K562 (cell line): ENCODE measurements at regions not wholly inside any gene's neighbourhood (a gene's known extent, or its start where the extent isn't known, plus 50 kb on each side); places are given as distances from the start of the nearest gene placed in this dataset.

ENCODE experiments used
- ATAC-seq: fragments of 200-7000 bp; cut with Tn5 transposase; 3 replicates; pipeline ENCODE4 v1.9.1; 2020; ENCODE audit warnings: moderate library complexity
- BruUV-seq: library from RNA; stranded (reverse); fragments of 400-500 nt; replicated peaks from 2 replicates; lab custom pipeline; 2021; lab: Mats Ljungman, UMichigan
- CTCF ChIA-PET: fragments of 300-600 bp; formaldehyde crosslinking; extraction: SDS; loops from one replicate; lab custom pipeline; 2021; ENCODE audit warnings: low intra/inter-chr PET ratio; lab: Yijun Ruan, JAX
- POLR2A ChIA-PET: fragments of 300-600, 350-650 bp; sonication (Branson Sonifier 250); formaldehyde crosslinking; extraction: SDS; loops from one replicate; lab custom pipeline; 2021; ENCODE audit warnings: antibody characterized with exemption, inconsistent platforms; lab: Yijun Ruan, JAX
- DNase-seq, 4 experiments: peaks; one replicate each; pipeline versions ENCODE4 v3.0.0 to v3.0.0-alpha.2; 2011 to 2018; ENCODE audit warnings: low spot score in 3 of 4, mixed read lengths in 3 of 4; ENCODE audit errors: extremely low read depth in 1 of 4
- FAIRE-seq: peaks from 2 replicates; lab custom pipeline; 2011; peaks lifted over from hg19 to GRCh38; lab: Jason Lieb, UNC
- H2AFZ ChIP-seq: 2 replicates; pipeline ENCODE4 v1.6.0; 2011; ENCODE audit warnings: low read depth, low read length, control low read depth, inconsistent platforms
- H3K27ac ChIP-seq: fragments of 200-600 bp; 3 replicates; pipeline ENCODE4 v1.8.0; 2011; ENCODE audit warnings: low read depth, mild to moderate bottlenecking, control low read depth, inconsistent platforms, low read length, moderate library complexity, mixed read lengths; ENCODE audit errors: extremely low read depth
- H3K27me3 ChIP-seq, 2 experiments: fragments of 300-600 bp in 1 of 2; 2 replicates in 1 of 2; 3 replicates in 1 of 2; pipeline versions ENCODE4 v1.6.0 to v1.8.0; 2011; ENCODE audit warnings: inconsistent platforms in 2 of 2, low read length in 2 of 2, mild to moderate bottlenecking in 1 of 2, mixed read lengths in 1 of 2, moderate library complexity in 1 of 2; ENCODE audit not compliant: control insufficient read depth in 2 of 2, insufficient read depth in 2 of 2
- H3K36me3 ChIP-seq: fragments of 300-600 bp; 3 replicates; pipeline ENCODE4 v1.8.0; 2011; ENCODE audit warnings: mild to moderate bottlenecking, low read length, inconsistent platforms; ENCODE audit not compliant: control insufficient read depth, insufficient read depth
- H3K4me1 ChIP-seq, 2 experiments: fragments of 200-600 bp in 1 of 2; replicated peaks in 1 of 2; 2 replicates in 1 of 2; 3 replicates in 1 of 2; pipeline versions ENCODE4 v1.5.1 to v1.8.0; 2011; ENCODE audit warnings: inconsistent platforms in 2 of 2, low read length in 2 of 2, mild to moderate bottlenecking in 1 of 2, mixed read lengths in 1 of 2, moderate library complexity in 1 of 2; ENCODE audit not compliant: control insufficient read depth in 2 of 2, insufficient read depth in 2 of 2
- H3K4me2 ChIP-seq: 2 replicates; pipeline ENCODE4 v1.6.1; 2011; ENCODE audit warnings: low read length, control low read depth, inconsistent platforms, mixed read lengths; ENCODE audit not compliant: insufficient read depth
- H3K4me3 ChIP-seq: fragments of 200-600 bp; sonication (generic), shearing (Covaris generic); 2 replicates; pipeline ENCODE4 v1.5.1; 2016; ENCODE audit warnings: control low read depth, inconsistent platforms
- H3K79me2 ChIP-seq: fragments of 200-600 bp; 3 replicates; pipeline ENCODE4 v1.8.0; 2011; ENCODE audit warnings: low read length, inconsistent platforms; ENCODE audit not compliant: control insufficient read depth, insufficient read depth
- H3K9ac ChIP-seq, 2 experiments: 2 replicates each; pipeline versions ENCODE4 v1.6.0 to v1.6.1; 2011; ENCODE audit warnings: low read depth in 2 of 2, low read length in 2 of 2, control low read depth in 1 of 2, inconsistent platforms in 1 of 2, mild to moderate bottlenecking in 1 of 2, mixed read lengths in 1 of 2; ENCODE audit not compliant: insufficient read depth in 1 of 2
- H3K9me1 ChIP-seq: one replicate; pipeline ENCODE4 v1.6.0; 2011; ENCODE audit warnings: inconsistent platforms, mild to moderate bottlenecking, low read length, moderate library complexity; ENCODE audit not compliant: control insufficient read depth, insufficient read depth
- H3K9me3 ChIP-seq: replicated peaks from 2 replicates; pipeline ENCODE4 v1.5.1; 2011; ENCODE audit warnings: low read depth, low read length, inconsistent platforms; ENCODE audit not compliant: control insufficient read depth, insufficient read depth
- H4K20me1 ChIP-seq: replicated peaks from 2 replicates; pipeline ENCODE4 v1.6.1; 2011; ENCODE audit warnings: low read length, inconsistent platforms, mixed read lengths; ENCODE audit not compliant: control insufficient read depth, insufficient read depth
- HOXB6 ChIP-seq: fragments of 250-450 bp; sonication (Bioruptor Pico); IDR thresholded peaks from 2 replicates; pipeline ENCODE4 v1.5.1; 2022; ENCODE audit warnings: mild to moderate bottlenecking, borderline replicate concordance
- MTA2 ChIP-seq: fragments of 450-650 bp; IDR thresholded peaks from 2 replicates; pipeline ENCODE4 v1.6.1; 2016; ENCODE audit warnings: low read depth
- POLR2AphosphoS2 ChIP-seq: IDR thresholded peaks from 2 replicates; pipeline ENCODE4 v1.6.1; 2012; ENCODE audit warnings: low read length, improper control_type of control experiment
- RNF2 ChIP-seq: sonication (generic); IDR thresholded peaks from 2 replicates; pipeline ENCODE4 v1.6.1; 2016
- TCF15 ChIP-seq: fragments of 250-450 bp; sonication (Bioruptor Pico); IDR thresholded peaks from 2 replicates; pipeline ENCODE4 v1.8.0; 2022; ENCODE audit warnings: moderate library complexity, mild to moderate bottlenecking, inconsistent platforms
- XRCC5 ChIP-seq: fragments of 200-400 bp; formaldehyde crosslinking; IDR thresholded peaks from 2 replicates; pipeline ENCODE4 v1.6.1; 2017; ENCODE audit warnings: low read depth, mild to moderate bottlenecking, low read length
- ZBTB40 ChIP-seq, 2 experiments: fragments of 450-650 bp in 1 of 2; sonication (generic) in 1 of 2; formaldehyde crosslinking in 1 of 2; IDR thresholded peaks; 2 replicates each; pipeline versions ENCODE4 v1.7.1 to v1.9.0; 2016 to 2022; ENCODE audit warnings: inconsistent platforms in 1 of 2, mild to moderate bottlenecking in 1 of 2, missing genetic modification reagents in 1 of 2
- ZNF444 ChIP-seq: fragments of 250-450 bp; sonication (Bioruptor Pico); IDR thresholded peaks from 2 replicates; pipeline ENCODE4 v1.4.0; 2020; ENCODE audit warnings: mild to moderate bottlenecking, moderate library complexity
- WGBS: fragments of 100-300 bp; shearing (Covaris generic); methylation state at CpG from one replicate; pipeline ENCODE4 v1.1.6; 2016; ENCODE audit warnings: low coverage, mixed read lengths; ENCODE audit not compliant: insufficient coverage; ENCODE audit errors: missing lambda C conversion rate; 5-methylcytosine and 5-hydroxymethylcytosine counted together
- in situ Hi-C: fragments of 300-500 bp; cut with MboI; formaldehyde crosslinking; loops from 4 replicates; pipeline ENCODE4 v1.15.0; 2018; ENCODE audit warnings: inconsistent platforms, mixed read lengths
- intact Hi-C: fragments of 100-400 bp; cut with micrococcal nuclease; formaldehyde crosslinking; loops from 2 replicates; pipeline ENCODE4 v1.14.2; 2022

GRCh38 chr2:160876029-160876428 is 284.2 kb upstream of the TANK start:
- no peaks in the 10 kb centered on the region for H3K36me3 ChIP-seq
- TF ChIP-seq RNF2, result no peak
- TF ChIP-seq ZBTB40 (IDR thresholded peaks at IDR 0.05), result no peak
- no peak for TF ChIP-seq ZBTB40 (CRISPR knock-in tag; IDR thresholded peaks at IDR 0.05)
- TF ChIP-seq ZNF444 (CRISPR knock-in tag), result no peak
- no peak for TF ChIP-seq POLR2AphosphoS2
- no peak for TF ChIP-seq TCF15
- no peak for TF ChIP-seq MTA2
- no peak for TF ChIP-seq XRCC5
- no peak for TF ChIP-seq HOXB6 (CRISPR knock-in tag)
- ChIA-PET CTCF (no interaction called here), POLR2A (no interaction called here)
- H3K4me1 ChIP-seq, result no peaks in the 10 kb centered on the region
- no peak overlapping the region for H3K27ac ChIP-seq
- no peaks in the 10 kb centered on the region for H3K9me1 ChIP-seq
- H3K4me2 ChIP-seq, result no peak overlapping the region
- DNase-seq (no peak), ATAC-seq (no peak), FAIRE-seq (no peak)
- in situ Hi-C loops, result no loop called here
- intact Hi-C loops, result no loop called here
- H2AFZ ChIP-seq, result no peak overlapping the region
- no peaks in the 10 kb centered on the region for H3K27me3 ChIP-seq
- H3K9me3 ChIP-seq, result 0 out of 2 replicates have a peak, but pooled peaks cover 4% of the 10 kb centered on the region
- WGBS, result 0% methylated on average over 2 of the region's 2 CpGs
- no TSS peak for BruUV-seq
- no peaks in the 10 kb centered on the region for H3K79me2 ChIP-seq
- no peak overlapping the region for H3K9ac ChIP-seq
- no peaks in the 10 kb centered on the region for H4K20me1 ChIP-seq
- no peak overlapping the region for H3K4me3 ChIP-seq
